ENCODE measurements at regions not wholly inside any gene's neighbourhood (a gene's known extent, or its start where the extent isn't known, plus 50 kb on each side); places are given as distances from the start of the nearest gene placed in this dataset.

DNA sequence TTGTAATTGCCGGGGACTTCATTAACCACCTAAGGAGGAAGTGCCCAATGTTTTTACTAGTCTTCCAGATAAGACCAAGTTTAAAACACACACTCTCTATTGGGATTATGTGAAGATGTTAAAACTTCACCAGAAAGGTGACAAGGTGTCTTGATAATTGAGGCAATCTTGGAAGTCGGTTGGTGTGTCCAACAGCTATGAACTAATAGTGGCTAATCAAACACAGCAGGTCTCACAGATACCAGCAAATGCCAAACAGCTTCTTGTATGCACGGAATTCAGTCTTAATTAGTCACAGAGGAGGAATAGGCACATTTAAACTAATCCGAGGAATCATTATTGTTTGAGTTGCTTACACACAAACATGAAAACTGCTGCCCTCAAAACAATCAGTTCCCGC, 214.5 kb downstream of the SEC61B start:
- no peak for DNase-seq (ENCODE audit: low read depth in 2 of 2)

DNA sequence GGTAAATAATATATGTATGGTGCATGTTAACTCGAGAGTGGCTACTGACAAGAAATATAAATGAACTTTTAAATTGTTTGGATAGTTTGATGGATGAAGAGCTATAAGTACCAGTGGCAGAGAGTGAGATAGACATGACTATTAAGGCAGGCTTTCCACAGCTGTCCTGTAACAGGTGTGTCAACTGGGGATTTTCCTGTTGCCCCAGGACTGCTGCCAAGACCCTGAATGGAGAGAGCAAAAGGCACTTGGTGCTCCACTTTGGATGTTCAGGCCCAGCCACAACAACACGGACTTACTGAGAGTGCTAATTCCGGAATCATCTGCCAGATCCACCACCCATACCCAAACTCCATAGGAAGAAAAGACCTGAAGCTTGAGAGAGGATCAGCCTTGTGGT, 215.1 kb downstream of the SEC61B start:
- no peak for DNase-seq (ENCODE audit: low read depth in 2 of 2)

DNA sequence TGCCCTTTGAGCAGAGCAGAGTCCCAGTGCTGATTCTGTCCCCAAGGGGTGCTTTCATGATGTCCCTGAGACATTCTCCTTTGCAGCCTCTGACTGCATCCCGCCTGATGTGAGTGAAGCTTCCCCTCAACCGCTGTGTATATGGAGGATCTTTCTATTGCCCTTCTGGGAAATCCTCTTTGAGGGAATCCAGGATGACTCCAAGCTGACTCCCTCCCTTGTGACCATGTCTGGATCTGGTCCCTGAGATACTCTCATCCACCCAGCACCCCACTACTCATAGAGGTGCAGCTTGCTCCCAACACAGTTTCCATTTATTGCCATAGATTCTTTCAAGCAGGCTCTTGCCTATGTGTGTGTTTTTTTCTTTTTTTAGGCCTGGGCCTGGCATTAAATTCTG, 216.5 kb downstream of the SEC61B start:
- no peak for DNase-seq (ENCODE audit: low read depth in 2 of 2)

DNA sequence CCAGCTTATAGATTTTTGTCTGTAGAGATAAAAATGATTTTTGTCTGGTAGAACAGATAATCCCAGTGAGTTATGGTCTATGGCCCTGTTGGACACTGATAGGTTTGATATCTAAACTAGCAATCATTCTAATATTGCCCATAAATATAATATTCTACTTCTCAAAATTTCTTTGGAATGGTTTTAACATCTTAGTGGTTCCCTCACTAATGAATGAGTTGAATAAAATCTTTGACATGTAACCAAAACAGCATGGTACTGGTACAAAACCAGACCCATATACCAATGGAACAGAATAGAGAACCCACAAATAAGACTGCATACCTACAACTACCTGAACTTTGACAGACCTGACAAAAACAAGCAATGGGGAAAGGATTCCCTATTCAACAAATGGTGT, 219.7 kb downstream of the SEC61B start:
- DNase-seq (ENCODE audit: low read depth in 2 of 2): no peak

DNA sequence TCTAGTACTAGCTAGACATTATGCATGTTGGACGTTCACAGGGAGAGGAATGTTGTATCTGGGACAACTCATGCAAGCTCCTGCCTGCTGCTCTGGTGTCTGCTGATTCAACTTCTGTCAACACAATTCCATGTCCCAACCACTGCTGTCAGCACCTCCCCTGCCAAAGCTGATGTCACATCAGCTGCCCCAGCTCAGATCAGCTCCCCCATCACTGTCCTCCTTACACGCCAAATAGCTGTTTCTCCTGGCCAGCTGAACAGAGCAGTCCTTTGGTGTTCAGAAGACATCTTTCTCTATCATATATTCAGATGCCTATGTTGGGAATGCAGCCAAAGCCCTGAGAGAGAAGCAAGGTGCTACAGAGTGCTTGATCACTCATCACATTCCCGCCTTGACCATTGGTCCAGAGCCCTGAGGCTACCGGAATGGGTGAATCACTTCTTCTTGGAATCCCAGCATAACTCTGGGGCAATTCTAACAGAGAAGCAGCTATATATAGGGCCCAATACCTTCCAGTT, 223.3 kb downstream of the SEC61B start:
- DNase-seq (ENCODE audit: low read depth in 2 of 2): no peak

DNA sequence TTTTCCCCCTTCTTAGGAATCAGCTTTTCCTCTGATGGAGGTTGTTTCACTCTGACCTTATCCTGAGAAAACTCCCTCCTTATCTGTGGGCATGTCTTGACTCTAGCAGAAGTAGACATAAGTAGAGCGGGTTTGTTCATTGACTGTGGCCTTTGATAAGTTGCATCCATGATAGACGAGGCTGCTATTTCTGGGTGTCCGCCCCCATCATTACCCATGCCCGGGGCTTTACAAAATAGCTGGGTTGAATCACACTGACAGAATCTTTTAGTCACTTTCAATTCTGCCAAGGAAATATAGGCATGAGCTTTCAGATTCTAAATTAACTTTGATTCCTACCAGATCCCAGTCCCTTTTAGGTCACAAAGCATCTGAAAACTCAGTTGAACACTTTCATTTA, 223.8 kb downstream of the SEC61B start:
- no peak for DNase-seq (ENCODE audit: low read depth in 2 of 2)

DNA sequence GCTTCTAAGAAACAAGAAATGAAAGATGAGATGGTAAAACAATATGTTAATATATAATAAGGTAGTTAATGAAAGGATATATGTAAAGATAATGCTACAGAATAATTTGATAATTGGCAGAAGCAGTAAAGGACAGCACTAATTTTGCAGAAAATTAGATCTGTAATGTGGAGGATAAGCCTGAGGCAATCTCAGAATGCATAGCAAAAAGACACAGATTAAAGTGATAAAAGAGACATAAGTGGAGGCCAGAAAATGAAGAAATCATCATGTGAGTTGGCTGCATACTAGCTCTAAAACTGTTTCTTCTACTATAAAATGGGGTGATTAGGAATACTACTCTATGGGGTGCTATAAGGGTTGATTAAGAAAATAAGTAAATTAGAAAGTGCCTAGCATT, 225.9 kb downstream of the SEC61B start:
- DNase-seq (ENCODE audit: low read depth in 2 of 2): no peak

DNA sequence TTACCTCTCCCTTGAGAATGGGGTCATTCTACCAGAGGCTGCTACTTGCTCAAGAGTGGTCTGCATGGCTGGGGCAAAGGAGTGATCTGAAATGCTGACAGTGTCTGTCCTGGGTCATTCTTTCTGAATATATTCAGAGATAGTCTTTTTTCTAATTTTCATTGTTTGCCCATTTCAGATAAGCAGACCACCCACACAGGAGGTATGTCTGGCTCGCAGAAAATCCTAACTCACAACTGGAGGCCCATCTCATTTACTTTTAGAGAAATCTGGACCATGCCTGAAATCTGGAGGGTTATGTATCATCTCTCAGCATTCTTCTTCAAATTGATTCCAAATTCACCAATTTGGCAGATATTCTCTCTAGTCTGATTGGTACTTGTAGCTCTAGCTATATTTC, 227.6 kb downstream of the SEC61B start:
- DNase-seq (ENCODE audit: low read depth in 2 of 2): no peak

DNA sequence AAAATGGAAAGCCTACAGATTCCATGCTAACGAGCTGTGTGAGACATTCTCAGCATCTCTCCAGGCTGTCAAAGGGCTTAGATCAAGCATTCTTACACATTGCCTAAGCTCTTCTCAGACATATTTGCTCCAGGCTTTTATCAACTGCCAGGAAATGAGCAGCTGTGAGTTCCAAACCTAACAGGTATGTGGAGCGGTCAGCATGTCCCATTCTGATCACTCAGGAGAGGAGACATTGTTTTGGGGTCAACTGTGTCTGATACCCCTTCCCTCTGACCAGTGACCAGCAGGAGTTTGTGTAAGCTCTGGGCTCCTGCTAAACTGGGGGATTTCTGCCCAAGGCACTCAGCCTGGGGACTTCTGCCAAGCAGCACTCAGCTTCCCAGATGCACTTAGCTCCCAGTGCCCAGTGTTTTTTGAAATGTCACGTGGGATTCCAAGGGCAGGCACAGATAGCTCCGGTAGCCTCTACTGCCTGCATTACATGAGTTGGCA, 229.1 kb downstream of the SEC61B start:
- no peak for DNase-seq (ENCODE audit: low read depth in 2 of 2)

DNA sequence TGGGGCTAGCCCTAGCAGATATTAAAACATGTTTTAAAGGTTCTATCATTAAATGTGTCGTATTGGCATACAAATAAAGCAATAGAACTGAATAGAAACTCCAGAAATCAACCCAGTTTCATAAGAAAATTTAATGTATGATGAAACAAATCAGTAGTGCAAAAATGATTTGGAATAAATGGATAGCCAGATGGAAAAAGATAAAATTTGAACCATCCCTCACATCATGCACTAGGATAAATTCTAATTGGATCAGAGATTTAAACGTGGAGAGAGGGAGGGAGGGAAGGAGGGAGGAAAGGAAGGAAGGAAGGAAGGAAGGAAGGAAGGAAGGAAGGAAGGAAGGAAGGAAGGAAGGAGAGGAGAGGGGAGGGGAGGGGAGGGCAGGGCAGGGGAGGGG, 235.3 kb downstream of the SEC61B start:
- DNase-seq (ENCODE audit: low read depth in 2 of 2): no peak

DNA sequence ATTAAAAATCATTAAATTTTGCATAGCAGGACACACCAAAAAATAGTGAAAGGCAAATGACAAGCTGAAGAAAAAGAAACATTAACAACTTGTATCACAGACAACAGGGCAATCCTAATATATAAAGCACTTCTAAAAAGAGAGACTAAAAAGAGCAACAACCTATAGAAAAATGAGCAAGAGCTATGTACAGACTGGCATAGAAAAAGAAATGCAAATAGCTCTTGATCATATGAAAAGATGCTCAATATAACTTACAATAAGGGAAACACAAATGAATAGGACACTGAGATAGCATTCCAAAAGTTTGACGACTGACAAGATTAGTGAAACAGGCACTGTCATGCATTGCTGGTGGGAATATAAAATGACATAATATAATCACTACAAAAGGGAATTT, 235.9 kb downstream of the SEC61B start:
- no peak for DNase-seq (ENCODE audit: low read depth in 2 of 2)

DNA sequence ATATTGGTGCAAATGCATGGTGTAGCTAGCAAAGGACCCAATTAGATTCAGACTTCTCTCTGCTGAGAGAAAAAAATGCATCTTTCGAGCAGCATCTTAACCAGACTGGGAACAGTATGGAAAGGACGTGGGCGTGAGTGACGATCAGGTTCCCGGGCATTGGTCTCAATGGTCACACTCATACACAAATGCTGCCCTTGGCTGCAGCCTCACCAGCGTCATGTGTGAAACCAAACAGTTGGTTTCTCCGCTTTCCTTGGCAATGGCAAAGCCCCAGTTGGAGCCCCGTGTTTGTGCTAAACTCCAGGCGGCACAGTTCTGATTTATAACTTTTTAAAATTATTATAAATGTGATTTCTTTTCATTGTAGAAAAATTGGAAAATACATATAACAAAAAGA, 237.8 kb downstream of the SEC61B start:
- no peak for DNase-seq (ENCODE audit: low read depth in 2 of 2)

DNA sequence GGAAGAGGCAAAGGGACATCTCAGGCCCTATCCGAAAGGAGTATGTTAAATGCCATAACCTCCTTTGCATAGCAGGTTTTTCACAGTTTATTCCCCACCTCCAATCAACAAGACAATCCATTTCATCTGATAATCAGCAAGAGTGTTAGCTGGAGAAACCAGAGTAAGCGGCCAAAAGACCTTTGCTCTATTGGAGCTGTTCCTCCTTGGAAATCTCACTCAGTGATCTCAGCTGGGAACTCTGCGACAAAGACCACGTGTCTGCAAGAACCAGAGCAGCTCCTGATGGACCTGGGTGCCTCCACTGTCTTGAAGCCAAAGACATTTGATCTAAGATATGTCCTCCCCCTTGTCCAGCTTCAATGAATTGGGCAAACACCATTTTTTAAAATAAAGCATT, 241.0 kb downstream of the SEC61B start:
- no peak for DNase-seq (ENCODE audit: low read depth in 2 of 2)

DNA sequence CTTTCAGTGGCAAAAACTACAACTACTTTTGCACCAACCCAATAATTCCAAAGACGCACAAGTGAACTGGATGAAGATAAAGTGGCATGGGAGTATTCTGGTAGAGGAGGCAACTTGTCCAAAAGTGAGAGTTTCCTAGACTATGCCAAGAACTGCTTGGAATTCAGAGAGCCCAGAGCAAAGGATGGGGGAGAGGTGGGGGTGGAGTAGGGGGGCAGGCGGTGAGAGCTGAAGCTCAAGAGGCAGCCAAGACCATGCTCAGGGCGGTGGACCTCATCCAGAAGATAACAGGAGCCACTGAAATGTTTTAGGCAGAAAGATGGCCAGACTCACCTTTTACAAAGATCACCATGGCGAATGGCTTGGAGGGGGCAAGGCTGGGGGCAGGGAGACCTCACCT, 242.5 kb downstream of the SEC61B start:
- no peak for DNase-seq (ENCODE audit: low read depth in 2 of 2)

DNA sequence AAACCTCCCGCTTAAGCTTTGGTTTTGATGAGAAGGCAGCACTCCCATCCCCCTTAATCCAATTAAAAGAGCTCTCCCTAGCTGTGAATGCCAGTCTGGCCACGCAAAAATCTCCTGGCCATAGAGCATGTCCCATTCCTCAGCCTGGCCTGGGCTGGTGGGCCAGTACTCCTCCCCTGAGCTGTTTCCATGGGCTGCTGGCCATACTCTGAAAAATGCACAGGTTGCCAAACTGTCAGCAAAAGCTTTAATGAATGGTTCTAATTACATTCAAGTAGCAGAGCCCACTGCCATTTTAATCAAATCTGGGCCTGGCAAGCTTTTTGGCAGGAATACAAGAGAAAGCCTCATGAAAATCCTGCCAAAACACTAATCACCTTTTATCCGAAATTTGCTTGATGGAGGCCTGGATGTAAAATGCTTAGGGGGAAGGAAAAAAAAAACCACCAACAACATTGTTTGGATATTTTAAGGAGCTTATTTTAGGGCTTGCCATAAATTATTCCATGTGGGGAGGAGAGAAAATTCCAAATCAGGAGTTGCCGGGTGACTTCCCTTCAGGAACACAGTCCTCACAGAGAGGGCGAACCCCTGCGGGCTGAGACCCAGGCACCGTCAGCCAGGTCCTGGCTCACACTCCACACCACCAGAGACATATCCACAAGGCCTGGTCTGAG, 243.3 kb downstream of the SEC61B start:
- DNase-seq (ENCODE audit: low read depth in 2 of 2): no peak

DNA sequence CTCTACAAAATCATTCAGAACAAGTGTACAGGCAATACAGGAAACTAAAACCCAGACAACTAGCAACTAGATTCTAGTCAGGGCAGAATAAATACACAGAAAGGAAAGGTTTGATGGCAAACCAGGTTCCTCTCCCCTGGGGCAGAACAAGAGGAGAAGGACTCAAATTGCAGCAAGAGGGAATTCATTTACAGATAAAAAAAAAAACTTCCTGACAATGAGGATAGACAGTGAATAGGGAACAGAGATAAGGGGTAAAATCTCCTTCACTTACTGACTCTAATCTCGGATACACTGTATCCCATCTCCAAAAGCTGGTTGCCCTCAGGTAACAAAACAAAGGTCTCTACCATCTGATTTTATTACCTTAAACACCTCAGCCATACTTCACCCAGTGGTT, 244.0 kb downstream of the SEC61B start:
- DNase-seq (ENCODE audit: low read depth in 2 of 2): no peak

DNA sequence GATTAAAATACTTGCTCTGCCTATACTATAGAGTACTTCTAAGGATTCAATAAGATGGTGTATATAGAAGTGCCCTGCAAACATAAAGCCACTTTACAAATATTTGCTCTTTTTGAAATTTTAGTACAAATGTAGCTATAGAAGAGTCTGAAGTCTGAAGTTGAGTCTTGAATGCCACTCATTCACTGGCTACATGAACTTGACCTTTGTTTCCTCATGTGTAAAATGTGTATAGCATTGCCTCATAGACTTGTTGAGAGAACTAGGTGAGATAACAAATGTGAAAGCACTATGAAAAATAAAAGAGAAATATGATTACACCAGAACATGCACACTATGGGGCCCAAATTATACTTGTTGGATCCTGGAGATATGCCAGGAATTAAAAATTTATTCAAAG, 244.7 kb downstream of the SEC61B start:
- no peak for DNase-seq (ENCODE audit: low read depth in 2 of 2)

DNA sequence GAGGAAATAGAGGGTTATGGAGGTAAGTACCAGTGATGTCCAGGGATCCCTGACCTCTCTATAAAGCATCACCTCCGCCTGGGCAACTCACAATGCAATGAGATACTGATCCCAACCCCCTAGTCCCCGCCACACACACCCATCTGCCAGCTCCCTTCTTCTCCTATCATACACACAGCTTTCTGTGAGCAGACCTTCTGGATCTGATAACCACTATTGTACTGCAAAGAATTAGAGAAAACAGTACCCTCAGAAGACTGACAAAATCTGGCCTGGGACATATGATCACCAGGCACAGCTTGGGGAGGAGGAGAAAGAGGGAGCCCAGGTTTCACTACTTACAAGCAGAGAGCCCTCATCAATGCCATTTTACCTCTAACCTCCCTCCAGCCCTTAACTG, 249.0 kb downstream of the SEC61B start:
- DNase-seq (ENCODE audit: low read depth in 2 of 2): no peak

DNA sequence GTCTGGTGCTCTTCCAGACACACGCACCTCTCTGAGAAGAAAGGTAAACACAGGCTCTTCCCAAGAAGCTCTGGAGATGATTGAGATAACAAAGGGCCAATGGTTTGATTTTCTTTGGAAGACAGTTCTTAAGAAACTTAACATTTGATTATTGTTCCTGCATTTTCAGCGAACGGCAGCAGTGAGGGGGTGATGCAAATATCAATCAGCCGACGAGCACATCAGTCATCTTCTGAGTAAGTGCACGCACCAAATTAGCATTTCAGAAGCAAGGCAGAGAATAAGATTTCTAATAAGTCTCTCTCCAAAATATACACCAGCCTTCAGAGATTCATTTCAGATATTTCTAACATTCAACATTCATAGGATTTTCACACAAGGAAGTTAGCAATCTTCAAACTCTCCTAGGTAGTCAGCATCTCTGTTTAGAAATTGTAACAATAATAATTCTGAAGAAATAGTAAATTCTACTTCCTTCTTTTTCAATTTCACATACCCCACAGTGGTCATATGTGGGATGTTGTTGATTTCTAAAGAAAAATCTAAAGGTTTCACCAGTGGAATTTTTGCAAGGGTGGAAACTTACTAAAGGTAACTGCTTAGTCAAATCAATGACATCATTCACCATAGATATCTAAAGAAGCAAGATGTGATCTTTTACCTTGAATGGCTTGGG, 250.3 kb downstream of the SEC61B start:
- DNase-seq (ENCODE audit: low read depth in 2 of 2): no peak

DNA sequence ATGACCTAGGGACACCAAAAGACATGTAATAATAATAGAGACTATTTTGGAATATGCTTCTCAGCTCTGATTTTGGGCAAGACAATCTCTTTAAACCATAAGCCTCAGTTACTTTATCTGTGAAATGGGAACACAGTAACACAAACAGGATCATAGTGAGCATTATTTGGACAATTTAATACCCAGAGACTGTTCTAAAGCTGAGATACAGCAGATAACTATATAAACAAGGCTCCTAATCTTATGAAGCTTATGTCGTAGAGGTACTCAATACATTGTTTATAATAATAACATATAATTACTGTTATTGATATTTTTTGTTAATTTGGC, 250.8 kb downstream of the SEC61B start:
- no peak for DNase-seq (ENCODE audit: low read depth in 2 of 2)

DNA sequence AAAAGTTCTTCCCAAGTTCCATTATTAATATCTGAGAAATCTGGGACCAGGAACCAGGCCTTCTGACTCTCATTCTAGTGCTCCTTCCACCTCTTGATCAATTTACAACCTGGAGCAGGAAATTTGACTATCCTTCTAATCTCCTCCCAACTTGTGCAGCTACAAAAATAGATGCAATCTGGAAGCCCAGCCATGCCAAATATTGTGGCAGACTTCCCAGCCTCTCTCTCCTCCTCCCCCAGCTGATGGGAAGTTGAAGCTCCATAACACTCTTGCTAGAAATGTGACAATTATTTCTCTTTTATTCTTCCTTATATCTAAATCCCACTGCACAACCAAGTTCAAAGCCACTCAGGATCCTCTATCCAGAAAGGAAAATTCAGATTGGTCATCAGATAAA, 252.1 kb downstream of the SEC61B start:
- no peak for DNase-seq (ENCODE audit: low read depth in 2 of 2)

DNA sequence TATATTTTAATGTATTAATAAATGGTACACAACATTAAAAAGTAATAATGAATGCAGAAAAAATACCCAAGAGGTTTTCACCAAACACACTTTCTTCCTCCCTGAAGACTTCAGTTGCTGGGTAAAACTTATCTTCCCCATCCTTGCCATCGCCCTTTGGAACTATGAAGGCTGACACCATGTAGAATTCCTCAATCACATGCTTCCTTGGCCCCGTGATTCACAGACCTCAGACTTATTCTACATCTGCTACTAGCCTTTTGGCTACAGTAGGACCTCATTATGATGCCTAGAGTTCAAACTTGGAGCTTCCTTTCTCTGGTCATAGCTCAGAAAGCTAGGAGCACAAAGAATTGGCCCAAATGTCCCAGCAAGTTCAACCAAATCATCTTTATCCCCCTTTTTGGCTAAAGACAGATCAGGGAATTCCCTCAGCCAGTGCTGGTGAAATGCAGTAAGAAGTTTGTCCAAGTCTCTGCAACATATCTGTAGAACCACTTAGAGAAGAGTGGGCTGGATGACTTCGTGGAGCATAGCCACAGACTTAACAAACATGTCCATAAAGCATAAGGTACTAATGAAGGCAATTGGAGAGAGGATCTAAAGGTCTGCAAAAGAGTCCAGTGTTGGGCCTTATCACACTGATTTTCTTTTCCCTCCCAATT, 253.5 kb downstream of the SEC61B start:
- no peak for DNase-seq (ENCODE audit: low read depth in 2 of 2)

DNA sequence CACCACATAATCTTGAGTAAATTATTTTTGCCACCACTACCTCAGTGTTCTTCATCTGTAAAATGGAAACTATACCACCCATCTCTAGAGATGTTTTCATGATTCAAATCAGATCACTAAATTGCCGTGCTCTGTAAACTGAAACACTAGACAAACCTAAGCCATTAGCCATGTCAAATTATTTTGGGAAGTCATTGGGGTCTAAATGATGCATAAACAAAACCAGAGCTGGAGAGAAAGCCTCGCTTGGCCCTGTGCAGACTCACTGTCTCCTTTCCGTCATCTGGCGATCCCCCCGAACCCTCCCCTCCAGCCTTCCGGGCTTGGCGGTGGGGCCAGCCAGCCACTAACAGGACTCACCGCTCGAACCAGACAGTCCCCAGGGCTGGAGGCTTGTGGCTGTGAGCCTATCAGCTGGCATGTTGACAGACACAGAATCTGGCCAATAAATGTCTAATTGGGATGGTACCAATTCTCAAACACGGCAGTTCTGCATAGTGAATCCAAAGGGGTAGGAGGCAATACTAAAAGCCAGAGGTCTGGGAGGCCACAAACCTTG, 256.5 kb downstream of the SEC61B start:
- DNase-seq (ENCODE audit: low read depth in 2 of 2): no peak

Data from stimulated activated CD8-positive, alpha-beta memory T cell treated with anti-CD3 and anti-CD28 coated beads, Interleukin-7, amount 100 ng/mL, for 1 hour (primary cell).